ENCODE measurements at regions not wholly inside any gene's neighbourhood (a gene's known extent, or its start where the extent isn't known, plus 50 kb on each side); places are given as distances from the start of the nearest gene placed in this dataset.
"Not testable (repeated sequence)": the region's sequence is repeated elsewhere in the genome, so short reads cannot be mapped to it uniquely, and the experiment has no call there.

DNA sequence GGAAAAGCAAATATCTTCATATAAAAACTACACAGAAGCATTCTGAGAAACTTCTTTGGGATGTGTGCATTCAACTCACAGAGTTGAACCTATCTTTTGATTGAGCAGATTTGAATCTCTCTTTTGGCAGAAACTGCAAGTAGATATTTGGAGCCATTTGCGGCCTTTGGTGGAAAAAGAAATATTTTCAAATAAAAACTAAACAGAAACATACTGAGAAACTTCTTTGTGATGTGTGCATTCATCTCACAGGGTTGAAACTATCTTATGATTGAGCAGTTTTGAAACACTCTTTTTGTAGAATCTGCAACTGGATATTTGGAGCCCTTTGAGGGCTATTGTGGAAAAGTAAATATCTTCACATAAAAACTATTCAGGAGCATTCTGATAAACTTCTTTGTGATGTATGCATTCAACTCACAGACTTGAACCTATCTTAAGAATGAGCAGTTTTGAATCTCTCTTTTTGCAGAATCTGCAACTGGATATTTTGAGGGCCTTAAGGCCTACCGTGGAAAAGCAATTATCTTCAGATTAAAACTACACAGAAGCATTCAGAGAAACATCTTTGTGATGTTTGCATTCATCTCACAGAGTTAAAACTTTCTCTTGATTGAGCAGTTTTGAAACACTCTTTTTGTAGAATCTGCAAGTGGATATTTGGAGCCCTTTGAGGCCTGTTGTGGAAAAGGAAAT is 4158.2 kb upstream of the OR11H1 start:
- H4K20me1 ChIP-seq (ENCODE audit: insufficient read depth, low read length); H3K4me1 ChIP-seq (ENCODE audit: low read length); H3K27me3 ChIP-seq (ENCODE audit: low read depth, low read length); H3K4me2 ChIP-seq (ENCODE audit: low read length); H3K27ac ChIP-seq (ENCODE audit: low read length); H3K9ac ChIP-seq (ENCODE audit: low read length); H3K79me2 ChIP-seq (ENCODE audit: low read length); H2AFZ ChIP-seq (ENCODE audit: low read depth, low read length); H3K36me3 ChIP-seq (replicated peaks; ENCODE audit: low read depth, low read length); H3K4me3 ChIP-seq (ENCODE audit: low read length); H3K9me3 ChIP-seq (ENCODE audit: insufficient read depth, low read length): not testable (repeated sequence)

DNA sequence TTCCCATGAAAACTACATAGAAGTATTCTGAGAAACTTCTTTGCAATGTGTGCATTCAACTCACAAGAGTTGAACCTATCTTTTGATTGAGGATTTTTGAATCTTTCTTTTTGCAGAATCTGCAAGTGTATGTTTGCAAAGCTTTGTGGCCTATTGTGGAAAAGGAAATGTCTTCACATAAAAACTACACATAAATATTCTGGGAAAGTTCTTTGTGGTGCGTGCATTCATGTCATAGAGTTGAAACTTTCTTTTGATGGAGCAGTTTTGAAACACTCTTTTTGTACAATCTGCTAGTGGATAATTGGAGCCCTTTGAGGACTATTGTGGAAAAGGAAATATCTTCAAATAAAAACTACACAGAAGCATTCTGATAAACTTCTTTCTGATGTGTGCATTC is 4157.7 kb upstream of the OR11H1 start:
- not testable (repeated sequence) for H3K4me3 ChIP-seq (ENCODE audit: low read length); H3K4me1 ChIP-seq (ENCODE audit: low read length); H3K27me3 ChIP-seq (ENCODE audit: low read depth, low read length); H3K27ac ChIP-seq (ENCODE audit: low read length); H3K4me2 ChIP-seq (ENCODE audit: low read length); H4K20me1 ChIP-seq (ENCODE audit: insufficient read depth, low read length); H2AFZ ChIP-seq (ENCODE audit: low read depth, low read length); H3K9me3 ChIP-seq (ENCODE audit: insufficient read depth, low read length); H3K36me3 ChIP-seq (replicated peaks; ENCODE audit: low read depth, low read length); H3K79me2 ChIP-seq (ENCODE audit: low read length); H3K9ac ChIP-seq (ENCODE audit: low read length)
